ENCODE measurements at regions not wholly inside any gene's neighbourhood (a gene's known extent, or its start where the extent isn't known, plus 50 kb on each side); places are given as distances from the start of the nearest gene placed in this dataset.
"Not testable (repeated sequence)": the region's sequence is repeated elsewhere in the genome, so short reads cannot be mapped to it uniquely, and the experiment has no call there.

DNA sequence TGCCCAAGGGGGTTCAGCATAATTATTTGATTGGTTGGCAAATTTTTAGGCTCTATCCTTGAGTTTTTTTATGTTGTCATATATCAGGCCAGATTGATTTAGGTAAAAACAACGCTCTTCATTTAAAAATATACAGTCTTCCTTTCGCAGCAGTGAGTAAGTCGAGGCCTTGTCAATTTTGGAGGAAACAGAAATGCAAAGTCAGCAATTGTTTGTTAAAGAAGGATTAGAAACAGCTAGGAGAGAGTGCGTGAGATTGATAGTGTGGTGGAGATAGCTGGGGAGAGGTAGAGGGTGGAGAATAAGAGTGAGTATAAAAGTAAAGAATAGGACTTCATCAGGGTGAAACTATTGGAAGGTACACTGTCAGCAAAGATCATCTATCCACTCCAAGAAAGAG, 830.8 kb downstream of the LUZP2 start:
- no peak for DNase-seq

DNA sequence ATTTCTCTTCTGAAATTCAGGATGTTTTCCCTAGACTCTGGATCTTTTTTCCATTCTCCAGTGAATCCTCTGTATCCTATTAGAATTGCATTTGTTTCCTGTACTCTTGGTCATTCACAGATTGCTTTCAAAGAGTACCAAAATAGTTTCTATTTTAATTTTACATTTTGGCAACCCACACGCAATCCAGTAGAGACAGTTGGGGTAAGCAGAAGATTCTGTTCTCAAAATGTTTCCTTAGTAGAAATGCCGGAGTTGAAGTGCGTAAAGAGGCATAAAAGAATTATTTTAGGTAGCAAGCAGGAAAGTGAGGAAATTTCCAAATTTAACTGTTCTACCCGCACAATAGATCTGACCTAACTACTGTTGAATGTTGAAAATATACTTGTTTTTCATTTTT, 842.4 kb downstream of the LUZP2 start:
- DNase-seq: no peak

DNA sequence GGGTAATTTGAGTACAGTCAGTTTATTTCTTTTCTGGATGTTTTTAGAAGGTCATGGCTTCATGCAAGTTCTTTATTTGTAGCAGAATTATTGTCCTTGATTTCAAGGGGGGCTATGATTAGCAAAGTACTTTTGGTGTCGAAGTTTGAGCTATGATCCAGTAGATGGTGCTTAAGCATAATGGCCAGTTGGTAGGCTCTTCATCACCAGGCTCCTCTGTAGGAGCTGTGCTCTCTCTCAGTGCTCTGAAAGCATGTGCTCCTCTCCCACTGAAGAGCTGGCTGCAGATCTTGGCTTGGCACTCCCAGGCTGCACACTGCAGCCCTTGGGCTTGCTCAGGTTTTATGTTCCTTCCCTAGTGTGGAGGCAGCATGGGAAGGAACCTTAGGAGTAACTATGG, 852.7 kb downstream of the LUZP2 start:
- DNase-seq: no peak

DNA sequence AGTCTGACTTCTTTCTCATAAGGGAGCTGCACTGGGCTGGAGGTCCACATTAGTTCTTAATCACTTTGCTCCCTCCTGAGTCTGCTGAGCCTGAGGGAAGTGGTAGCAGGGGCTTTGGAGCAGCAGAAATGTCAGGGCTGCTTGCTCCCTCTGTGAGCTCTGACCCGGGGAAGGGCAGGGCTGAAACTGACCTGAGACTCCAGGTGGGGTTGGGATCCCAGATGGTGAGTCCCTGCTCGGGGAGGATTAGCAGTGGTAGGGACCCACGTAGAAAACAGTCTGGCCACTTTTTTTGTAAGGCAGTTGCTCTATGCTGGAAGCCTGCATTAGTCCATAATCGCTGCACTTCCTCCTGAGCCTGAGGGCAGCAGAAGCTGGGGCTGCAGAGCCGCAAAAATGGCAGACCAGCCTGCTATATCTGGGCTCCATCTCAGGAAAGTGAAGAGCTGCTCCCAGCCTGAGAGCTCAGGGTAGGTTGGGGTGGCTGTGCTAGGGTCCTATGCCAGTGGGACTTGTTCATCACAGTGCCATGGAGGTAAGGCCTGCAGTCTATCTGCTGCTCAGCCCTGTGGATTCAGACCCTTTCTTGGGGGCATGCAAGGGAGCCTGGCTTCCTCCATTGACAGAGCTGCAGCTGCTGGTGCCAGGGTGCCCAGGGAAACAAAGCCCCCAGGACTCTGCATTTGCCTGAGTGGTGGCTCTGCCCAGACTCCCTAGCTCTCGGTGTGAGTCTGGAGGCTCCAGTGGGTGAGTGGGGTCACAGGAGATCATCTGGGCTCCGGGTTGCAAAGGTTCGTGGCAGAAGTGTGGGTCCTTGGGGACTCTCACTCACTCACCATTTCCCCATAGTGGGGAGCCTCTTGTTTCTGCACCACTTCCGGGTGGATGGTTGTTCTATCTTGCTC, 854.3 kb downstream of the LUZP2 start:
- DNase-seq: no peak

DNA sequence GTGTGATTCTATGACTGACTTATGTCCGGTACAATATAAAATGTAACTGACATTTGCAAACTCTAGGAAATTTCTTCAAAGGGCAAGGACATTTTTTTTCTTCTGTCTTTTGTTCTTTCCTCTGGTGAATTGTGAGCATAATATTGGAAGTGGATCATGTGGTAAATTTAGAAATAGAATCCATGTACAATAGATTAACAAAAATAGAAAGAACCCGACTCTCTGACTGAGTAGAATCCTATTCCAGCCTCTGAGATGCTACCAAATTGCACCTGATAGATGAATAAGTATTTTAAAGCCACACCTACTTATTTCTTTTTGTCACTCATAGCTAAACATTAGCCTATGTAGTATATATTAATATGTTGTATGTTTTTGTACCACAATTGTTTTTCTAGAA, 860.3 kb downstream of the LUZP2 start:
- no peak for DNase-seq

DNA sequence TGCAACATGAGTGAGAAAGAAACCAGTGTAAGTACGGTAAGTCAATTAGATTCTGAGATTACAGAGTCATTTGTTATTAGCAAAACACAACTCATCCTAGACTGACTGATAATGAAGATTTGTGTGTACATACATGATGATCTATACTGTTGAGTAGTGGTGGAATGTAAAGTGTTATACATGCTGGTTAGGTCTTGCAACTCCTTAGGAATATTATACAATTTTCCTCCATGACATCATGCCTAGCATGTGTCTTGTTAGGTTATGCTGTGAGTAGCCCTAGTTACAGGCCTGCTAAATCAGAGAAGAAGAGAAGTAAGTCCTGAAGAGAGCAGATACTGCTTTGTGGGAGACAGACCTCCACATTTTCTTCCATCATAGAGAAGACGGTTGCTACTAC, 880.6 kb downstream of the LUZP2 start:
- DNase-seq: no peak

DNA sequence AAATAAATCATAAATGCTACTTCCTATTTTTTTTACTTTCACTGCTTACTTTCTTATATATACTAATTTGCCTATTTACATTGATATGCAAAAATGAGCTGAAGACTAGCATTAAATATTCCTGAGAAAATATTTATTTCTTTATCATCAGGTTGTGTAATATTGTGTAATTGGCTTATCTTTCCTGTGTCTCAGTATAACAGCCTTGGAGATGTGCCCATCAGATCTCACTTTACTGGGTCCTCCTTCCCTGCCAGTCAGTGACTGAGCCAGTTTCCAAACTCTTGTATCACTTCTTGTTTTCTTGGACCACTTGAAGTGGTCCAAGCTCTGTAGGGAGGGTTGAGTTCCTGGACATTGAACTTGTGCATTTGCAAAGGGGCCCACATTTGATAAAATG, 900.0 kb downstream of the LUZP2 start:
- no peak for DNase-seq

DNA sequence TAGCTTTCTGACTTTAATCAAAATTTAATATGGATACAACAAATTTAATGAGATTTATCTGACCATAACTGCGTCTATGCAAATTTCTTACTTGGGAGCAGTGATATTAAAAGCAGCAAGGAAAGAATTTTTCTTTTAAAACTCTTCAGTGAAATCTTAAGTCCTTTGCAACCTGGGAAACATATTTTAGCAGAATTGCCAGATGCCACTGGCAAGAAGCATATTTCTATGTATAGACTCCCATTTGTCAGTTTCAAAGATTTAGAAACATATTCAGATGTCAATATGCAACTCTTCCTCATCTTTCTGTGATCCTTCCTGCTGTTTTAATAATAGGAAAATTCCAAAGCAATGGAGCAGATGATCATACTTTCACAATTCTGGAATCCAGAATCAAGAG, 911.3 kb downstream of the LUZP2 start:
- DNase-seq: no peak

DNA sequence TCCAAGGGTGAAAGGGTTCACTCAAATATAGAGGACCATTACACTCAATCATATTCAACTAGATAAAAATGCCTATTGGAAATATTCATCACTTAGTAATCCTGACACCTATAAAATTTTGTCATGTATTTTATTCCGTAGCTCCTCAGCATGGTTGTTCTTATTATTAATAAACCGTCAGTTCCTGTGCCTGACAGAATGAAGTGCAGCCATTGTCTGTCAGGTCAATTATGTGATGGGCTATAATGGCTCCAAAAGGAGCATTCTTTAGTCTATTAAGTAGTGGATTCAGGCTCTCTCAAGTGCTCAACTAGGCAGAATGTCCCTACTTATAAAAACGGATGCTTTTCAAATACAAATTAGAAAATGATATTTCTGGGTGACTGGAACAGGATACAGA, 916.1 kb upstream of the ANO3 start:
- no peak for DNase-seq

DNA sequence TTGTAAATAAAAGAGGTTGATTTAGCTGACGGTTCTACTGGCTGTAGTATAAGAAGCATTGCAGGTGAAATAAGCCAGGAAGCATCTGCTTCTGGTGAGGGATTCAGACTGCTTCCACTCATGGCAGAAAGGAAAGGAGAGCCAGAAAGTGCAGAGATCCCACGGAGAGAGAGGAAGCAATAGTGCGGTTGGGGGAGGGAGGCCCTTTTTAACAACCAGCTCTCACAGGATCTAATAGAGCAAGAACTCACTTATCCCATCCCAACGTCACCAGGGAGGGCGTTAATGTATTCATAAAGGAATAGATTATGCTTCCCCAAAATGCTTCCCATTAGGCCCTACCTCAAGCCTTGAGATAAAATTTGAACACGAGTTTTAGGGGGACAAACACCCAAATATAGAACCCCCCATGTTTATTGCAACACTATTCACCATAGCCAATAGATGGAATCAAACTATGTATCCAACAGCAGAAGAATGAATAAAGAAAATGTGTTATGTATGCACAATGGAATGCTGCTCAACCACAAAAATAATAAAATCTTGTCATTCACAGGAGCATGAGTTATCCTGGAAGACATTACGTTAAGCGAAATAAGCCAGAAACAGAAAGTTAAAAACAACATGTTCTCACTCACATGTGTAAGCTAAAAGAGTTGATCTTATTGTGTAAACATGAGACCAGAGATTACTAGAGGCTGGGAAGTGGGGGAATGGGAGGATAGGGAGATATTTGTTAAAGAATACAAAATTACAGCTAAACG, 908.3 kb upstream of the ANO3 start:
- DNase-seq: no peak

DNA sequence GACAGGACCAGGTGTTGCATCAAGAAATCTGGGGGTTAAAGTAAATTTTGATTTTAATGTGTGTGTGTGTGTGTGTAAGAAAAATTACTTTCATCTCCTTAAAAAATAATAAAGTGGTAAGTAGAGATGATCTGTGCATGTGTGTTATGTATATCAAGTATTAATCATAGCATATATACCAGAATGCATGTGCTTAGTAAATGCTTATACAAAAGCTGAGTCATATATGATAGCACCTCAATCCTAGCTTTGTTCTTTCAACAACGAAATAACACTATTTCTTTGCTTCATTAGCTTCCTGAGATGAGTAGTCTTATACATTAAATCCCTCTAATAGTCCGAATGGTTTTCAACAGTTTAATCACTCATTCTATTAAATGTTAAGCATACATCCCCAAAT, 899.6 kb upstream of the ANO3 start:
- DNase-seq: no peak

DNA sequence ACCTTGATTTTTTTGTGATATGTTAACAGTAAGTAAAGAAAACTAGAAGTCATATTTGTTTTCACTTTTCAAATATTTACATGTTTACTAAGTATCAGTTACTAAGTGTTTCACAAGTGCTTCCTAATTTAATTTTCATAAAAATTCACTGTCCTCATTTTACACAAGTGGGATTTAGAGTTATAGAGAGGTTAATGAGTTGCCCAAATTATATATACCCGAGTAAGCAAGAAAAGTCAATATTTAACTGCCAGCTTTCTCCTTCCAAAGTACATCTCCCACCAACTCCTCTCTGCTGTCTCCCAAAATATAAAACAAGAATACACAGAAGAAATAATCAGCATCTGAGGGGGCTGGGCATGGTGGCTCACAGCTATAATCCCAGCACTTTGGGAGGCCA, 896.7 kb upstream of the ANO3 start:
- no peak for DNase-seq

DNA sequence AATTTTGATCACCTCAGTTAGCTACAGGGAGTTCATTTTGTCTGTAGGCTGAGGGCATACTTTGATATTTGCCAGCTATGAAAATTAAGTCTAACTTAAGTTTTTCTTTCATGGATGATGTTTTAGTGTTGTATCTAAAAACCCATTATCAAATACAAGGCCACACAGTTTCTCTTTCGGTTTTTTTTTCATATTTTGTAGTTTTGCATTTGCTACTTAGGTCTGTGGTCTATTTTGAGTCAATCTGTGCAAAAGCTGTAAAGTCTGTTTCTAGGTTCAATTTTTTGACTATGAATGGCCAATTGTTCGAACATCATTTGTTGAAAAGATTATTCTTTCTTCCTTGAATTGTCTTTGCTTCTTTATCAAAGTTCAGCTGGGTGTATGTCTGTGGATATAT, 895.6 kb upstream of the ANO3 start:
- no peak for DNase-seq

DNA sequence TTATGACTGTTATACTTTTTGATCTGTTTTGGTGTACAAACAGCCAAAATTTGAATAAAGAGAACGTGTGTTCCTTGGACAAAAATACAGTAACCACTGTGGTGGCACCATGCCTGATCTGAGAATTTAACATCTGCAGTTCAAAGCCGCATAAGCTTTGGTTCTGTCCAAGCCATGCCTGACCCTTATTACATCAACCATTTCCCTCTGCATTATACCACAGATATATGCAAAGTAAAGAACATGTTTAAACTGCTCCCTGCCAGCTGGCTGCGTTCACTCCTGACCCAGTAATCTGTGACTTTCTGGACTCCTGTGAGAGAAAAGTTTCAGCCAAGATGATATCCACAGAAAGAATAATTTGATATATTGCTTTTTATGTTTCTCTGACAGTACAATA, 890.5 kb upstream of the ANO3 start:
- no peak for DNase-seq

DNA sequence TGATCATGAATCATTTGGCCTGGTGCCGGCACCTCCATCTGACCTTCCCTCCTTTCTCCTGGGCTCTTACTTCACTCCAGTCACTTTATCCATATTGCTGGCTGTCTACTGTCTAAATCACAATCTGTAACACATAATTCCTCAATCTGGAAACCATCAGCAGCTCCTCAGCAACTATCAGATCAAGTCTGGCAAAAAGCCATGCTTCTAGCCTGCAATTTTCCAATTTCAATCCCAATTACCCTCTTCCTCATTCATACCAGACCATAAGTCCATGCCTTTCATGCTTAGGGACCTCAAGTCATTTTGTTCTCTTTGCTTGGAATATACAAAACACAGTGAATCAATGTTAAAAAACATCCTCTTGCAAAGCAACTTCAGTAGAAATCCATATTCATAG, 882.8 kb upstream of the ANO3 start:
- DNase-seq: no peak

DNA sequence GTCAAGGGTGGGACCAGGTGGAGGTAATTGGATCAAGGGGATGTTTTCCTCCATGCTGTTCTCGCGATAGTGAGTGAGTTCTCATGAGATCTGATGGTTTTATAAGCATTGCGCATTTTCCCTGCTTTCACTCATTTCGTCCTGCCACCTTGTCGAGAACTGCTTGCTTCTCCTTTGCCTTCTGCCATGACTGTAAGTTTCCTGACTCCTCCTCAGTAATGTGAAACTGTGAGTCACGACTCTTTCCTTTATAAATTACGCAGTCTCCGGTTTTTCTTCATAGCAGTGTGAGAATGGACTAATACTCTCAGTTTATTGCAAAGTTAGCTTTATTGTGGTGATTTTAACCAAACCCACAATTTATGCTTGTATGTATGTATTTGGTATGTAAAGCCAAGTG, 878.5 kb upstream of the ANO3 start:
- no peak for DNase-seq

DNA sequence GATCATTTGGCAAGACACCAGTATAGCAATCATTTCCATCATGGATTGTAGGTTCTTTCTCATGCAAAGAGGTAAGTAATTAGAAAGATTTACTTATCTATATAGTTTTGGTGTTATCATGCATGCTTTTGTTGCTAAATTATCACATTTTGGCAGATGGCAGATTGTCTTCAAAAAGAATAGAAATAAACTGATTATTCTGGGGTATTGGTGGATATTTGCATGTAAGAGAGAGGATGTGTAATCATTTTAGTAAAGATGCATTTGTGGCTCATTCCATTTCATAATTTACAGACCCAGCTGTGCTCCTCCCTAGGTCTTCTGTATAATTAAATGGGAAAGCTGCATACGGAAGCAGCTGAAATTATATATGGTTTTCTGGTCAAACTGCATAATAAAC, 875.7 kb upstream of the ANO3 start:
- no peak for DNase-seq

DNA sequence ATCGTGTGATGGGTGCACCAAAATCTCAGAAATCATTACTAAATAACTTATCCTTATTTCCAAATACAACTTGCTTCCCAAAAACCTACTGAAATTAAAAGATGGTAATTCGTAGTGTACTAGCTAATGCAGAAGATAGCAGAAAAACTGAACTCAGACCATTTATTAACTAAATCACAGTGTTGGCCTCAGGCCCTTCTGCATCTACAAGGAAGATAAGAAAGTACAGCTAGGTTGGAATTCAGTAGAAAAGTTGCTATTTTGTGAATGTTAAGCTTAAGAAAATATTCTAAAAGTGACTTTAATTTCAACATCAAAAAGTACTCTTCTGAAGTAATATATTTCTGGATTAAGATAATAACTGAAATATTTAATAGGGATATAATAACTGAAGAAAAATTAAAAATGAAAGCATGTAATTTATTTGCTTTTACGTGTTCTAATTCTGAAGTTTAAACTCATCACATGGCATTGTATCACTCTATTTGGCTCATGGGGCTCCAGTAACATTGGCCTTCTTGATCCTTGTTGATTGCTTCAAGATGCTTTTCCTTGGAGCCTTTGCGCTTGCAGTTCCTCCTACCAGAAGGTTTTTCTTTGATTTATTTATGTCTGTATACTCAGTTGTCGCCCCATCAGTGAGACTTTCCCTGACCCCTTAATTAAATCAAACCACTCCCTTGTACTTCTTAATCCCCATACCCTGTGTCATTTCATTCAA, 847.9 kb upstream of the ANO3 start:
- no peak for DNase-seq

DNA sequence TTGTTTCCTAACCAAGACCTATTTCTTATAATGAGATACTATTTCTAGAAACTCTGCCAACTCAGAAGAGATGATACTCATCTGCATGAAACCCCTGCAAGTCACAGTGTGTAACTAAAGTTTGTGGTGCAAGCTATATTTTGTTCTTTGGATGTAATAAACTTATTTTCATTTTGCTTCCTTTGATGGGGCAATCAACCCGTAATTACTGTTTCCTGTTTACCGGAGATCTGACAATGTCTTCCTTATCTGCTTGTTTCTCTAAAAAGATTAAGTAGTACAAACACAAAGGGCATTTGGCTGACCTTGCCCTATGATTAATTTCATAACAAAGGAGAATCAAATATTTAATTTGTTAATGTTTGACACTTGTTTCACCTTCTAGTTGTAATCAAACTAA, 846.6 kb upstream of the ANO3 start:
- no peak for DNase-seq

DNA sequence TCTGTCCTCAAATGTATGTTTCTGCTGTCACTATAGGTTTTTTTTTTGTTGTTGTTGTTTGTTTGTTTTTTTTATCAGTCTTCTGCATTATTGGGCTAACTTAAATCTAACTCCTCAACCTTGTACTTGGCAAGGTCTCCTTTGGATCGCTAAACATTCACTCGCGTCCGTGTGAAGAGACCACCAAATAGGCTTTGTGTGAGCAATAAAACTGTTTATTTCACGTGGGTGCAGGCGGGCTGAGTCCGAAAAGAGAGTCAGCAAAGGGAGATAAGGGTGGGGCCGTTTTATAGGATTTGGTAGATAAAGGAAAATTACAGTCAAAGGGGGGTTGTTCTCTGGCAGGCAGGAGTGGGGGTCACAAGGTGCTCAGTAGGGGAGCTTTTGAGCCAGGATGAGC, 845.6 kb upstream of the ANO3 start:
- DNase-seq: not testable (repeated sequence)

DNA sequence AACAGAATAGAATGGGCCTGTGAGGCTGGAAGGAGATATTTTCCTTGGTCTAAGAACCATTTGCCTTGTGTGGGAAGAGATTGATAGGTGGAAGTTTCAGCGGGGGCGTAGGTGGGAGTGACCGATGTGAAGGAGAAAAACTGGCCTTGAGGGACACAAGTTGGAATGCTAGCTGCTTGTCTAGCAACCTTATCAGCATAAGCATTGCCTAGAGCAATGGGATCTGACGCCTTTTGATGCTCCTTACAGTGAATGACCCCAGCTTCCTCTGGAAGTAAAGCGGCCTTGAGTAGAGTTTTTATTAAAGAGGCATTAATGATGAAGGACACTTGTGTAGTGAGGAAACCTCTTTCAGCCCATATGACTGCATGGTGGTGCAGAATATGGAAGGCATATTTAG, 843.8 kb upstream of the ANO3 start:
- DNase-seq: not testable (repeated sequence)

DNA sequence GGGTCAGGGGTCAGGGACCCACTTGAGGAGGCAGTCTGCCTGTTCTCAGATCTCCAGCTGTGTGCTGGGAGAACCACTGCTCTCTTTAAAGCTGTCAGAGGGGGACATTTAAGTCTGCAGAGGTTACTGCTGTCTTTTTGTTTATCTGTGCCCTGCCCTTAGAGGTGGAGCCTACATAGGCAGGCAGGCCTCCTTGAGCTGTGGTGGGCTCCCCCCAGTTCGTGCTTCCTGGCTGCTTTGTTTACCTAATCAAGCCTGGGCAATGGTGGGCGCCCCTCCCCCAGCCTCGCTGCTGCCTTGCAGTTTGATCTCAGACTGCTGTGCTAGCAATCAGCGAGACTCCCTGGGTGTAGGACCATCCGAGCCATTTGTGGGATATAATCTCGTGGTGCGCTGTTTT, 830.5 kb upstream of the ANO3 start:
- not testable (repeated sequence) for DNase-seq

DNA sequence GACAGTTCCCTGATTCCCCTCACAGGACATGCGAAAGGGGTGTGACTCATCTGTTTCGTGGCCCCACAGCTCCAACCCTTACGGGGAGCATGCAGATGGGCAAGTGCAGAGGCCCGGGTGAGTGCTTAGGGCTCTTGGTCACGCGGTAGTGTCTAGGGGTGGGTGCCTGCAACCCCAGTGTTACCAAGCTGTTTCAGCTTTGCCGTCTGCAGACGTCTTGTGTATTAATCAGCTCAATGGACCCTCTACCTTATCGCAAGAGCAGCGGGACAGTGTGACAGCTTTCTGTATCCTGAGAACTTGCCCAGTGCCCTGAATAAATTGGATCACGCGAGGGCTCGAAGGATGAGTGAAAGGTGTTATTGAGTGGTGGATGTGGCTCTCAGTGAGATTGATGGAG, 816.4 kb upstream of the ANO3 start:
- DNase-seq: no peak

DNA sequence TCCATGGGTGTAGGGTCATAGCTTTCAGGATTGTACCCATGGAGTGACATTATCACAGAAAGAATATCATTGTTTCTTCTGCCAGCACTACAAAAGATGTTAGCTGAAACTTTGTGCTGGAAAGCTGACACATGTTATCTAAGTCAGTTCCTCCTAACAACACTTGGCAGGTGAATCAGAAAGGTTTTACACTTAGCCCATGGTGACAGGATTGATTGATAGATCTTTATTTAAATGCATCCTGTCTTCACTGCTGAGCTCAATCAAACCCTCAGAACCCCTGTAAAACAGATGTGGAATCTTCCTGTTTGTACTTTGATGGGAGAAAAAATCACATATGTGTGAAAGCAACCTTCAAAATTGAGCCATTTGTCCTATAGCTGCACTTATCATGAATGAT, 811.5 kb upstream of the ANO3 start:
- no peak for DNase-seq

Data from stimulated activated CD4-positive, alpha-beta T cell treated with anti-CD3 and anti-CD28 coated beads, Interleukin-2, amount 100 ng/mL, for 24 hours (primary cell).